ENCODE measurements at regions not wholly inside any gene's neighbourhood (a gene's known extent, or its start where the extent isn't known, plus 50 kb on each side); places are given as distances from the start of the nearest gene placed in this dataset.

GRCh38 chr17:27239046-27239445 lies 54.9 kb upstream of the WSB1 start:
- H3K27ac ChIP-seq, result peak overlapping the region; percentile 44
- H3K27me3 ChIP-seq (ENCODE audit: low read depth), result no peaks in the 10 kb centered on the region
- no peaks in the 10 kb centered on the region for H3K9me3 ChIP-seq
- DNase-seq (no peak), ATAC-seq (no peak)
- TF ChIP-seq CTCF (IDR thresholded peaks at IDR 0.05), result no peak
- H3K4me1 ChIP-seq, result peaks cover 56% of the 10 kb centered on the region
- H3K36me3 ChIP-seq, result no peaks in the 10 kb centered on the region
- intact Hi-C loops (cut with DNase I), result loop anchor here (10.0 kb wide), 1 partner anchor 366 kb away; no protein-coding TSS in a partner anchor
- no peak overlapping the region for H3K4me3 ChIP-seq

- Histone ChIP-seq H3K4me1 (peaks cover 61% of the 10 kb centered on the region), H3K4me3 (no peak overlapping the region), H3K9me3 (no peaks in the 10 kb centered on the region), H3K27me3 (ENCODE audit: low read depth) (no peaks in the 10 kb centered on the region), H3K36me3 (no peaks in the 10 kb centered on the region), H3K27ac (no peak overlapping the region)
- no peak for TF ChIP-seq CTCF (IDR thresholded peaks at IDR 0.05)
- ATAC-seq, result no peak
- intact Hi-C loops (cut with DNase I), result loop anchor here (10.0 kb wide), 1 partner anchor 365 kb away; no protein-coding TSS in a partner anchor
- DNase-seq, result no peak
These were observed 54.3 kb upstream of the WSB1 start for GRCh38 chr17:27239584-27239983.

GRCh38 chr17:27240086-27240801 lies 53.7 kb upstream of the WSB1 start:
- Histone ChIP-seq H3K27me3 (ENCODE audit: low read depth) (no peaks in the 10 kb centered on the region), H3K4me3 (no peak overlapping the region), H3K4me1 (peaks cover 68% of the 10 kb centered on the region), H3K9me3 (no peaks in the 10 kb centered on the region), H3K36me3 (no peaks in the 10 kb centered on the region), H3K27ac (no peak overlapping the region)
- TF ChIP-seq CTCF (IDR thresholded peaks at IDR 0.05), result no peak
- no peak for DNase-seq
- intact Hi-C loops (cut with DNase I), result loop anchor here (10.0 kb wide), 1 partner anchor 95 kb away; no protein-coding TSS in a partner anchor
- ATAC-seq, result no peak

GRCh38 chr17:27240802-27241155 lies 53.1 kb upstream of the WSB1 start:
- DNase-seq (no peak), ATAC-seq (no peak)
- H3K9me3 ChIP-seq, result no peaks in the 10 kb centered on the region
- no peak overlapping the region for H3K27ac ChIP-seq
- peaks cover 73% of the 10 kb centered on the region for H3K4me1 ChIP-seq
- H3K36me3 ChIP-seq, result no peaks in the 10 kb centered on the region
- intact Hi-C loops (cut with DNase I), result loop anchor here (10.0 kb wide), 1 partner anchor 94 kb away; no protein-coding TSS in a partner anchor
- no peak overlapping the region for H3K4me3 ChIP-seq
- no peak for TF ChIP-seq CTCF (IDR thresholded peaks at IDR 0.05)
- H3K27me3 ChIP-seq (ENCODE audit: low read depth), result no peaks in the 10 kb centered on the region

GRCh38 chr17:27241346-27241946 lies 52.5 kb upstream of the WSB1 start:
- Histone ChIP-seq H3K27me3 (ENCODE audit: low read depth) (no peaks in the 10 kb centered on the region), H3K4me3 (no peak overlapping the region), H3K9me3 (no peaks in the 10 kb centered on the region), H3K27ac (no peak overlapping the region), H3K4me1 (peaks cover 80% of the 10 kb centered on the region), H3K36me3 (no peaks in the 10 kb centered on the region)
- DNase-seq (no peak), ATAC-seq (peak; percentile 26 to 33)
- intact Hi-C loops (cut with DNase I), result loop anchor here (10.0 kb wide), 1 partner anchor 93 kb away; no protein-coding TSS in a partner anchor
- TF ChIP-seq CTCF (IDR thresholded peaks at IDR 0.05), result no peak

Data from lower lobe of right lung (tissue), 2 donors.